Transverse colon (tissue), 4 donors: ENCODE measurements at regions not wholly inside any gene's neighbourhood (a gene's known extent, or its start where the extent isn't known, plus 50 kb on each side); places are given as distances from the start of the nearest gene placed in this dataset.

Experiments used
- DNase-seq: peaks from one replicate; pipeline ENCODE4 v3.0.0-alpha.2; 2019
- H3K27ac ChIP-seq, 4 donors: fragments of 200-600 bp; sonication (generic); 2 replicates each; pipeline ENCODE4 v1.5.1; 2016 to 2018; ENCODE audit warnings: inconsistent platforms in 4 of 4
- H3K27me3 ChIP-seq: fragments of 200-600 bp; sonication (generic); 2 replicates; pipeline ENCODE4 v1.5.1; 2017; ENCODE audit warnings: inconsistent platforms
- H3K36me3 ChIP-seq, 4 donors: fragments of 200-600 bp; sonication (generic); 2 replicates each; pipeline ENCODE4 v1.5.1; 2017 to 2019; ENCODE audit warnings: inconsistent platforms in 4 of 4
- H3K4me1 ChIP-seq, 4 donors: fragments of 200-600 bp; sonication (generic); 2 replicates each; pipeline ENCODE4 v1.5.1; 2017 to 2020; ENCODE audit warnings: inconsistent platforms in 4 of 4
- H3K4me3 ChIP-seq, 4 donors: fragments of 200-600 bp; sonication (generic); 1 replicate in 1 of 4; 2 replicates in 3 of 4; pipeline versions ENCODE4 v1.5.1 to v1.6.1; 2017 to 2019; ENCODE audit warnings: inconsistent platforms in 4 of 4
- H3K9me3 ChIP-seq, 2 donors: fragments of 200-600 bp; sonication (generic); 2 replicates each; pipeline ENCODE4 v1.5.1; 2017 to 2019; ENCODE audit warnings: inconsistent platforms in 2 of 2
- EP300 ChIP-seq: sonication (generic); formaldehyde crosslinking; IDR thresholded peaks from one replicate; pipeline ENCODE4 v1.6.1; 2017; ENCODE audit warnings: antibody characterized with exemption, low read depth
- POLR2A ChIP-seq: fragments of 450-650 bp; IDR thresholded peaks from one replicate; pipeline ENCODE4 v1.6.1; 2016; ENCODE audit warnings: antibody characterized with exemption, mild to moderate bottlenecking, moderate library complexity
- POLR2AphosphoS5 ChIP-seq, 3 donors: sonication (generic); formaldehyde crosslinking; IDR thresholded peaks; one replicate each; pipeline ENCODE4 v1.6.1; 2016; ENCODE audit warnings: antibody characterized with exemption in 3 of 3
- WGBS, 2 donors: methylation state at CpG; one replicate each; pipeline ENCODE4 v1.1.5; 2018; ENCODE audit warnings: low coverage in 1 of 2; 5-methylcytosine and 5-hydroxymethylcytosine counted together
- in situ Hi-C, 4 donors: fragments of 200-750 bp; cut with MboI; loops; one replicate each; pipeline versions ENCODE4 v1.15.0 to v1.15.1; 2017; ENCODE audit warnings: low sequenced_read_pairs in 3 of 4, low pct_ligation_motif_present in 1 of 4, low pct_unique_long_range_greater_than_20kb in 1 of 4
- intact Hi-C: fragments of 100-400 bp; cut with DNase I; formaldehyde crosslinking; loops from one replicate; pipeline ENCODE4 v1.15.1; 2023; ENCODE audit warnings: low total_unique reads
- TF ChIP-seq, protein P1 (sequence below), 5 experiments: fragments of 200-600 bp in 3 of 5; fragments of 450-650 bp in 2 of 5; sonication (generic) in 3 of 5; IDR thresholded peaks; 1 replicate in 2 of 5; 2 replicates in 3 of 5; pipeline ENCODE4 v1.5.1; 2016 to 2017; ENCODE audit warnings: antibody characterized with exemption in 5 of 5, inconsistent platforms in 3 of 5, mild to moderate bottlenecking in 2 of 5, moderate library complexity in 1 of 5

DNA sequence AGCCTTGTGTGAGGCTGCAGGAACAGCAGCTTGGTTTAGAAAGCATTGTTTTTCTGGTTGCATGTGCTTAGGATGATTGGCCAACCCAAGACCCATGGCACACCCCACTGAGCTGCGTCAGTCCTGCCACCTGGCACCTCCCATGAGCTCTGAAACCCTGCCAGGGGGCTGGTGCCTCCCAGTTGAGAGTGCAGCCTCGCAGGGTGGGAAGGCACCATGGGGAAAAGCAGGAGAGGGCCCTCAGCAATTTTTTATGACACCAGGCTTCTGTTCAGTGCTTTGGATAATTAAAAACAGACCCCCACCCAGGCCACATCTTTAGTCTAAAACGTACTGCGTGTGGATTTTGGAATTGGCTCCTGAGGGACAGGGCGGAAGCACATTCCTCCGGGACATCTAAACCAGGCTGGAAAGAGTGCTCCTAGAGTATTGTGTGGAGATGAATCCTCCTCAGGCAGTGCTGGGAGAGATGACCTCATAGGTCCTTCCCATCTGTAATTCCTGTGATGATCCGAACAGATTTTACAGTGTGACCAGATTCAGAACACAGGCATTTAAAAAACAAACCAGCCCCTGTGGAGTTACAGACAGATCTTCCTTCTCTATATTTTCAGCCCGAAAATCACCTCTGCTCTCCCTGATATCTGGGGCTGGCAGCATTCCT is 438.3 kb downstream of the ZNF521 start:
- no peak overlapping the region for H3K4me3 ChIP-seq
- intact Hi-C loops (no loop called here), in situ Hi-C loops (no loop called here)
- H3K4me1 ChIP-seq, result no peaks in the 10 kb centered on the region
- H3K27me3 ChIP-seq, result no peaks in the 10 kb centered on the region
- DNase-seq, result no peak
- no peak overlapping the region for H3K27ac ChIP-seq
- WGBS, 2 donors, result 75 to 86% methylated on average over 4 to 8 of the region's 8 CpGs
- TF ChIP-seq EP300 (no peak), POLR2AphosphoS5 (IDR thresholded peaks at IDR 0.05) (no peak), POLR2A (no peak)
- TF ChIP-seq, protein P1, sequence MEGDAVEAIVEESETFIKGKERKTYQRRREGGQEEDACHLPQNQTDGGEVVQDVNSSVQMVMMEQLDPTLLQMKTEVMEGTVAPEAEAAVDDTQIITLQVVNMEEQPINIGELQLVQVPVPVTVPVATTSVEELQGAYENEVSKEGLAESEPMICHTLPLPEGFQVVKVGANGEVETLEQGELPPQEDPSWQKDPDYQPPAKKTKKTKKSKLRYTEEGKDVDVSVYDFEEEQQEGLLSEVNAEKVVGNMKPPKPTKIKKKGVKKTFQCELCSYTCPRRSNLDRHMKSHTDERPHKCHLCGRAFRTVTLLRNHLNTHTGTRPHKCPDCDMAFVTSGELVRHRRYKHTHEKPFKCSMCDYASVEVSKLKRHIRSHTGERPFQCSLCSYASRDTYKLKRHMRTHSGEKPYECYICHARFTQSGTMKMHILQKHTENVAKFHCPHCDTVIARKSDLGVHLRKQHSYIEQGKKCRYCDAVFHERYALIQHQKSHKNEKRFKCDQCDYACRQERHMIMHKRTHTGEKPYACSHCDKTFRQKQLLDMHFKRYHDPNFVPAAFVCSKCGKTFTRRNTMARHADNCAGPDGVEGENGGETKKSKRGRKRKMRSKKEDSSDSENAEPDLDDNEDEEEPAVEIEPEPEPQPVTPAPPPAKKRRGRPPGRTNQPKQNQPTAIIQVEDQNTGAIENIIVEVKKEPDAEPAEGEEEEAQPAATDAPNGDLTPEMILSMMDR (IDR thresholded peaks at IDR 0.05), result no peak
- no peaks in the 10 kb centered on the region for H3K36me3 ChIP-seq
- H3K9me3 ChIP-seq, result no peaks in the 10 kb centered on the region

DNA sequence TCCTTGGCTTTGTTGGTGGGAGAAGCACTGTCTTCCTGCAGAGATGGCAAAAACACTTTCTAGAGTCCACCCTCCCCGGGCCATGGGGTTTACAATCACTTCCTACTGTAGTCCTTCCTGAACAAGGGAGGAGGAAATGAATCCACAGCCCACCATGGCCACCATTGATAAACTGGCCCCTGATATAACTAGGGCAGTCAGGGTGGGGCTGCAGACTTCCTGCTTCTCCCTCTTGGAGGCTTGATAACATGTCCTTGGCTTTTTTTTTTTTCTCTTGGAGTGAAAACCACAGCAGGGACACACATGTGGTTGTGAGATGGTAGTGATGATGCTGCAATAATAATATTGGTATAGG is 437.8 kb downstream of the ZNF521 start:
- Histone ChIP-seq H3K4me3 (no peak overlapping the region), H3K4me1 (no peaks in the 10 kb centered on the region), H3K27me3 (no peaks in the 10 kb centered on the region), H3K36me3 (no peaks in the 10 kb centered on the region), H3K9me3 (no peaks in the 10 kb centered on the region), H3K27ac (no peak overlapping the region)
- 36% methylated on average over 1 of the region's 1 CpG; no CpG with 5 or more reads in 1 of the 2 donors for WGBS, 2 donors
- intact Hi-C loops, result no loop called here
- DNase-seq, result no peak
- no peak for TF ChIP-seq POLR2A
- TF ChIP-seq, protein P1 (IDR thresholded peaks at IDR 0.05), result no peak
- no peak for TF ChIP-seq POLR2AphosphoS5 (IDR thresholded peaks at IDR 0.05)
- no peak for TF ChIP-seq EP300
- in situ Hi-C loops, result no loop called here

DNA sequence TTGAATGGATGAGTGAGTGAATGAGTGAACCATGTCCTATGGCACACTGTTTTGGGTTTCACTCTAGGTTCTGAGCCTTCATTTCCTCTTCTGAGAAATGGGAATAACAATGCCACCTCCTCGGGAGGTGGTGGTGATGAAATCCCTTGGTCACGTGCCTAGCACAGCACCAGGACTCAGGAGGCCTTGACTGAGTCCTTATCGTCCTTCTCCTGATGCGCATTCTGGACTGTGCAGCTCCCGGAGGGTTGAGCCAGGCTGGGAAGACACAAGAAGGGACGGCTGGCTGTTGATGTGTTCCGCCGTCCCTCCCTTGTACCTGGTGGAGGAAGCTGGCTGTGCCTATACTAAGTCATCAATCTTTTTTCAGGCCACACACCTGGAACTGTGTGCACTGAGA is 437.3 kb downstream of the ZNF521 start:
- no peaks in the 10 kb centered on the region for H3K4me1 ChIP-seq
- TF ChIP-seq POLR2A (no peak), POLR2AphosphoS5 (IDR thresholded peaks at IDR 0.05) (no peak)
- no peak overlapping the region for H3K4me3 ChIP-seq
- no peaks in the 10 kb centered on the region for H3K36me3 ChIP-seq
- H3K9me3 ChIP-seq, result no peaks in the 10 kb centered on the region
- intact Hi-C loops (no loop called here), in situ Hi-C loops (no loop called here)
- DNase-seq, result no peak
- H3K27ac ChIP-seq, result no peak overlapping the region
- no peaks in the 10 kb centered on the region for H3K27me3 ChIP-seq
- WGBS, 2 donors, result 87 to 89% methylated on average over 3 to 8 of the region's 8 CpGs

DNA sequence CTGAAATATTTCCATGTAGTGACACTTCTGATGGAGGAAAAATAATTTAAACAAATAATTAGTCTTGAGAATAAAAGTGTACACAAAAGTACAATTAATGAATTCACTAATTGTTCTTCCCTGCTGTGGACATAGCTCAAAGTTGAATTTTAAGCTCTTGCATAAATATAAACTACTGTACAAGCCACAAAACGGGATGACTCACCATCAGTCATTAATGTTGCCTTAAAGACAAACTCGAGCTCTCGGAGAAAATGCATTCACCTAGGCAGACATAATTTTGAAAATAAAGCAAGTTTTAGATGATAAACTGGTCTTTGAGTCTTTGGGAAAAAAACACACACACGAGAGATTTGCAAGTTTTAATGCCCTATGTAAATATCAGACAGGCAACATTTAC is 436.4 kb downstream of the ZNF521 start:
- intact Hi-C loops, result no loop called here
- H3K9me3 ChIP-seq, result no peaks in the 10 kb centered on the region

More for the DNA sequence above, 436.4 kb downstream of the ZNF521 start:
- no peak overlapping the region for H3K4me3 ChIP-seq
- no peak overlapping the region for H3K27ac ChIP-seq
- no peak for DNase-seq
- TF ChIP-seq, protein P1 (IDR thresholded peaks at IDR 0.05), result no peak
- TF ChIP-seq POLR2A, result no peak
- TF ChIP-seq EP300, result no peak
- no peak for TF ChIP-seq POLR2AphosphoS5 (IDR thresholded peaks at IDR 0.05)
- no peaks in the 10 kb centered on the region for H3K27me3 ChIP-seq
- WGBS, 2 donors, result 59 to 65% methylated on average over 4 of the region's 4 CpGs
- in situ Hi-C loops, result no loop called here
- H3K36me3 ChIP-seq, result no peaks in the 10 kb centered on the region
- H3K4me1 ChIP-seq, result no peaks in the 10 kb centered on the region
